Fibroblast of the aortic adventitia (primary cell): ENCODE measurements at regions not wholly inside any gene's neighbourhood (a gene's known extent, or its start where the extent isn't known, plus 50 kb on each side); places are given as distances from the start of the nearest gene placed in this dataset.
"Not testable (repeated sequence)": the region's sequence is repeated elsewhere in the genome, so short reads cannot be mapped to it uniquely, and the experiment has no call there.

Experiments
- DNase-seq: peaks from one replicate; pipeline ENCODE4 v3.0.0-alpha.2; 2010; ENCODE audit warnings: low read depth
- H3K4me3 ChIP-seq: 2 replicates; pipeline ENCODE4 v1.5.1; 2011; ENCODE audit warnings: low read depth, mild to moderate bottlenecking, control low read depth, low read length, moderate library complexity
- TF ChIP-seq, protein P1 (sequence below): IDR thresholded peaks from 2 replicates; pipeline ENCODE4 v1.5.1; 2011; ENCODE audit warnings: mild to moderate bottlenecking, low read length, control low read depth, inconsistent platforms; ENCODE audit not compliant: insufficient read depth

DNA sequence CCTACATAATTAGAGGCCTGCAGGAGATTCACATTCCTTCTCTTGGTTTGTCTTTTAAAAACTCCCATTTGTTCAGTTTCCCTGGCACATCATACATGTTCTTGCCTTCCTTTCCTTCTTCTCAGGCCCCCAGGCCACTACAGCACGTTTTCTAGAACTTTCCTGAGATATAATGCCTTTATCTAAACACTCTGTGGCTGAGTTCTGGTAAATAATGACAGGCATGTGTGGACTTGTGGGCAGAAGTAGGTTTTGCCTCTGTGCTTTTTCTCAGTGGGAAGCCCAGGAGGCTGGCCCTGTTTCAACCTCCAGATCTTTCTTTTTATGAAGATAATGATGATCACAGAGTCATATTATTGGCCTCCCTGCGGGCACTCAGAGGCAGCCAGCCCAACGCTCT, 117.2 kb downstream of the TMX1 start:
- no peak for DNase-seq

DNA sequence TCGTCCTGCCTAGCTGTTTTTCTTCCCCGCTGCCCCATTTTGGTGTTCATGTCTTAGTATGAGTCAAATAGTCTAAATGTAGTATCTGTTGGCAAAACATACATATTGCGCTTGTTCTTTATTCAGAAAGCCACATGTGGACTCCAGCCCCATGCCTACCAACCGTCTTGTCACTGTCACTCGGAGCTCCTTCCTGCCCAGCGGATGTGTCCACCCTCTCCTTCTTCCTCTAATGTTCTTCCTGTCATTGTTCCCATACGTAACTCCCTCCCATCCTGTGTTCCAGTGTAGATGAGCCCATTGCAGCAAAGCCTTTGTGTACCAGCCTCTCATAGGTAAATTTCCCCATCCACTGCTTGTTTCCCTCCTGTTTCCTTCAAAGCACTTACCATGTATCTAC, 120.5 kb downstream of the TMX1 start:
- DNase-seq, result no peak
- TF ChIP-seq, protein P1, sequence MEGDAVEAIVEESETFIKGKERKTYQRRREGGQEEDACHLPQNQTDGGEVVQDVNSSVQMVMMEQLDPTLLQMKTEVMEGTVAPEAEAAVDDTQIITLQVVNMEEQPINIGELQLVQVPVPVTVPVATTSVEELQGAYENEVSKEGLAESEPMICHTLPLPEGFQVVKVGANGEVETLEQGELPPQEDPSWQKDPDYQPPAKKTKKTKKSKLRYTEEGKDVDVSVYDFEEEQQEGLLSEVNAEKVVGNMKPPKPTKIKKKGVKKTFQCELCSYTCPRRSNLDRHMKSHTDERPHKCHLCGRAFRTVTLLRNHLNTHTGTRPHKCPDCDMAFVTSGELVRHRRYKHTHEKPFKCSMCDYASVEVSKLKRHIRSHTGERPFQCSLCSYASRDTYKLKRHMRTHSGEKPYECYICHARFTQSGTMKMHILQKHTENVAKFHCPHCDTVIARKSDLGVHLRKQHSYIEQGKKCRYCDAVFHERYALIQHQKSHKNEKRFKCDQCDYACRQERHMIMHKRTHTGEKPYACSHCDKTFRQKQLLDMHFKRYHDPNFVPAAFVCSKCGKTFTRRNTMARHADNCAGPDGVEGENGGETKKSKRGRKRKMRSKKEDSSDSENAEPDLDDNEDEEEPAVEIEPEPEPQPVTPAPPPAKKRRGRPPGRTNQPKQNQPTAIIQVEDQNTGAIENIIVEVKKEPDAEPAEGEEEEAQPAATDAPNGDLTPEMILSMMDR, result no peak
- H3K4me3 ChIP-seq, result no peak overlapping the region

More for the DNA sequence above, 117.2 kb downstream of the TMX1 start:
- no peak overlapping the region for H3K4me3 ChIP-seq
- TF ChIP-seq, protein P1, result no peak

- H3K4me3 ChIP-seq, result no peak overlapping the region
- DNase-seq, result peak; percentile 43
- TF ChIP-seq, protein P1, result no peak
These were observed 125.4 kb downstream of the TMX1 start for GRCh38 chr14:51365241-51365965.

- DNase-seq, H3K4me3 ChIP-seq: not testable (repeated sequence)
These were observed 126.4 kb downstream of the TMX1 start for GRCh38 chr14:51366460-51366859.

DNA sequence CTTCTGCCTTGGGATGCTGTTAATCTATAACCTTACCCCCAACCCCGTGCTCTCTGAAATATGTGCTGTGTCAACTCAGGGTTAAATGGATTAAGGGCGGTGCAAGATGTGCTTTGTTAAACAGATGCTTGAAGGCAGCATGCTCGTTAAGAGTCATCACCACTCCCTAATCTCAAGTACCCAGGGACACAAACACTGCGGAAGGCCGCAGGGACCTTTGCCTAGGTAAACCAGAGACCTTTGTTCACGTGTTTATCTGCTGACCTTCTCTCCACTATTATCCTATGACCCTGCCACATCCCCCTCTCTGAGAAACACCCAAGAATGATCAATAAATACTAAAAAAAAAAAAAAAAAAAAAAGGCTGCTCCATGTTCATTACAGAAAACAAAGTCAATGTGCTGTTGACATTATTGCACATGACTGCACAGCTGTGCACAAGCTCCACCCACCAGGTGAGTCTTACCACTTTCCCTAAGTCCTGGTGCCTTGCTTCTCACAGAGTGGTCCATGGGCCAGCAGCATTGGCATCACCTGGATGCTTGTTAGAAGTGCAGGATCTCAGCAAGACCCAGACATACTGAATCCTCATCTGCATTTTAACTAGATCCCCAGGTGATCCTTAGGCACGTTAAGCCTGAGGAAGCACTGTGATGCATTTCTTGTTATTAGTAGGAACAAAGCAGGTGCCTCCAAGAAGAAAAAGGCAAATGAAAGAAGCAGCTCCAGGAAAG, 127.0 kb downstream of the TMX1 start:
- not testable (repeated sequence) for H3K4me3 ChIP-seq, DNase-seq

GRCh38 chr14:51367600-51367931, 127.5 kb downstream of the TMX1 start:
- H3K4me3 ChIP-seq, result no peak overlapping the region
- TF ChIP-seq, protein P1, result no peak
- peak; percentile 89 for DNase-seq

GRCh38 chr14:51368721-51369163, 128.7 kb downstream of the TMX1 start:
- peak; percentile 98 for DNase-seq
- TF ChIP-seq, protein P1, result no peak
- H3K4me3 ChIP-seq, result no peak overlapping the region

GRCh38 chr14:51369814-51370213, 129.8 kb downstream of the TMX1 start:
- no peak overlapping the region for H3K4me3 ChIP-seq
- no peak for DNase-seq
- TF ChIP-seq, protein P1, result peak; percentile 17
